Astrocyte of the spinal cord (primary cell): ENCODE measurements at regions not wholly inside any gene's neighbourhood (a gene's known extent, or its start where the extent isn't known, plus 50 kb on each side); places are given as distances from the start of the nearest gene placed in this dataset.
"Not testable (repeated sequence)": the region's sequence is repeated elsewhere in the genome, so short reads cannot be mapped to it uniquely, and the experiment has no call there.

Experiments
- DNase-seq: peaks from one replicate; pipeline ENCODE4 v3.0.0; 2011; ENCODE audit warnings: low read depth, low spot score
- H3K4me3 ChIP-seq: 2 replicates; pipeline ENCODE4 v1.5.1; 2011; ENCODE audit warnings: low read depth, mild to moderate bottlenecking, low read length, moderate library complexity
- in situ Hi-C: cut with HindIII; loops from 2 replicates; pipeline ENCODE4 v1.10.0; 2017; ENCODE audit warnings: low sequenced_read_pairs
- TF ChIP-seq, protein P1 (sequence below): IDR thresholded peaks from 2 replicates; pipeline ENCODE4 v1.5.1; 2012; ENCODE audit warnings: low read depth, mild to moderate bottlenecking, low read length, inconsistent platforms

DNA sequence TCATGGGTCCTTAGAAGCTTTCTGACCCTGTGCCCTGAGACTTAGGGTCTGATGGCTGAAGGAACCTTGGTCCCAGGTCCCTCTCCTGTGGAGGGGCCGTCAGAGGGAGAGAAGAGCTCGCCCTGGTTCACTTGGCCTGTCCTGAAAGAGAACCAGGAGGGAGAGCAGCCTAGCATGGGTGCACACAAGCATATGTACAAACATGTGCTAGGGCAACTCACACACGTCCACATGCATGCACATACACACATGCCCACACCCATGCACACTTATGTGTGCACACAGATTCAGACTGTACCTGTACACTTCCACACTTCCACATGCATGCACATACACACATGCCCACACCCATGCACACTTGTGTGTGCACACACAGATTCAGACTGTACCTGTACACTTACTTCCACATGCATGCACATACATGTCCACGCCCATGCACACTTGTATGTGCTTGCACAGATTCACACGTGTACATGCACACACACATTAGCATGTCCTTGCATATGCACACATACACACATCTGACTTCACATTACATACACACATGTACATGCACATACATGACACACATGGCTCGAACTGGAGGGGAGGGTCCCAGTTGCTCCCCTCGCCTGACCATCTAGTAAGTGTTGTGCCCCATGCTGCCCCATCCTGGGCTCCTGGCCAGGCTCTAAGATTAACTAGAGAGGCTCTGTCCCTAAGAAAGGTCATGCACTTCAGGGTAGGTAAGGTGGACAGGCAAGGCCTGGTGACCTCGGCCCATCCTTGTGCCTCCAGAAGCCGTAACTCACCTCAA, 122.0 kb downstream of the METRNL start:
- TF ChIP-seq, protein P1, sequence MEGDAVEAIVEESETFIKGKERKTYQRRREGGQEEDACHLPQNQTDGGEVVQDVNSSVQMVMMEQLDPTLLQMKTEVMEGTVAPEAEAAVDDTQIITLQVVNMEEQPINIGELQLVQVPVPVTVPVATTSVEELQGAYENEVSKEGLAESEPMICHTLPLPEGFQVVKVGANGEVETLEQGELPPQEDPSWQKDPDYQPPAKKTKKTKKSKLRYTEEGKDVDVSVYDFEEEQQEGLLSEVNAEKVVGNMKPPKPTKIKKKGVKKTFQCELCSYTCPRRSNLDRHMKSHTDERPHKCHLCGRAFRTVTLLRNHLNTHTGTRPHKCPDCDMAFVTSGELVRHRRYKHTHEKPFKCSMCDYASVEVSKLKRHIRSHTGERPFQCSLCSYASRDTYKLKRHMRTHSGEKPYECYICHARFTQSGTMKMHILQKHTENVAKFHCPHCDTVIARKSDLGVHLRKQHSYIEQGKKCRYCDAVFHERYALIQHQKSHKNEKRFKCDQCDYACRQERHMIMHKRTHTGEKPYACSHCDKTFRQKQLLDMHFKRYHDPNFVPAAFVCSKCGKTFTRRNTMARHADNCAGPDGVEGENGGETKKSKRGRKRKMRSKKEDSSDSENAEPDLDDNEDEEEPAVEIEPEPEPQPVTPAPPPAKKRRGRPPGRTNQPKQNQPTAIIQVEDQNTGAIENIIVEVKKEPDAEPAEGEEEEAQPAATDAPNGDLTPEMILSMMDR, result no peak
- no peak overlapping the region for H3K4me3 ChIP-seq
- DNase-seq, result no peak
- in situ Hi-C loops, result no loop called here

DNA sequence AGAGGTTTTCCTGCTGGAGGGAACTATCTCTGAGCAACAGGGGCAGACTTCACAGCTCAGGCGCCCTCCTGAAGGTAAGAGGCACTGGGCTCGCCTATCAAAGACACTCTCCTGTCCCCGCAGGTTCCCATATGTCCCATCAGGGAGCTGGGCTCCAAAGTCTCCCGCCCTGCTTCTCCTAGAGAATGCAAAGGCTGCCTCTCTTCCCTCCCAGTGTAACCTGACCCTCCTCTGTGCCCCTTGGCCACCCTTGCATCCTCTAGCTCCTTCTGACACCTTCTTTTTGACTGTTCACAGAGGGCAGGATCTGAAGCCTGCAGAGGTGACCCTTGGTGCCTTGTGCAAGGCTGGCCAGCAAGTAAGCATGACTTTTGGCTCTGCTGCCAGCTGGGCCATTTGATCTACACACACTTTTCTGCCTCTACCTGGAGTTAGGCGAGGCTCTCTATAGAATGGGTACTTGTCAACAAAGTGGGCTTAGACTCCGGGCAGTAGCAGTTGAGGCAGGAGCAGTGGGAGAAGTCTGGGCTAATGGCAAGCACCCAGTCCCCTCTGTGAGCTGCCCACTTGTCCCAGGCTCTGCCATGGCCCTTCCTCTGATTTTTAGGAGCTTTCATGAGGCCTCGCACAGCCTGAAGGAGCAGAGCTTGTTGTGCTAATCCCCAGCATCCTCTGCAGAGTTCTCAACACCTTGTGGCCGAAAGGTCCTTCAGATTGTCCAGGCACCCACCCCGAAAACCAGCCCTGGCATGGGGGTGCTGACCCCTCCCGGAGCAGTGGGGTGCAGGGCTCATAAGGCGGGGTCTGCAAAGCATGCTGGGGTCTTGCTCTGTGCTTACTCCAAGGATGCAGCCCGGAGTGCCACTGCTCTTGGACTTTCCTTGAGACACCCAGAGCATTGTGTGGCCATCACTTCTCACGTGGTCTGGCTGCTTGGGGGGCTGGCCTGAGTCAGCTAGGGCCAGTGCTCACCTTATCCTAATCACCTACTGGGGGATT, 122.9 kb downstream of the METRNL start:
- TF ChIP-seq, protein P1, result no peak
- H3K4me3 ChIP-seq, result no peak overlapping the region
- DNase-seq, result no peak
- in situ Hi-C loops, result no loop called here

DNA sequence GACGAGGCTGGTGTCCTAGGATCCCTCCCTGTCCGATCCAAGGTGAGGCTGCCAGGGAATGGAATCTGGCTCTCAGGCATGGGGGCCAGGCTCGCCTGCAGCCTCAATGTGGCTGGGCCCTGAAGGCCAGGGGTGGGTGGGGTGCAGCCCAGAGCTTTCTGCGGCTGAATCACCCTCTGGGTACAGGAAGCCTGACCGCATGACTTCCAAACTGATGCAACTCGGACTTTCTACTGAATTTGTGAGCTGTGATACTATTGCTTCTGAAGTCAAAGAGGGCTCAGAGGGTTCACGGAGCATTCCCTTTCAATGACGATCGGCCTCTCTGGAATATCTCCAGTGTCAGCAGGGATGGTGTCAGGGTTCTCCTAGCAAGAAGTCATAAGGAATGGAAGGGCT, 123.7 kb downstream of the METRNL start:
- DNase-seq, result peak; percentile 89
- TF ChIP-seq, protein P1, result no peak
- in situ Hi-C loops, result no loop called here
- H3K4me3 ChIP-seq, result no peak overlapping the region

DNA sequence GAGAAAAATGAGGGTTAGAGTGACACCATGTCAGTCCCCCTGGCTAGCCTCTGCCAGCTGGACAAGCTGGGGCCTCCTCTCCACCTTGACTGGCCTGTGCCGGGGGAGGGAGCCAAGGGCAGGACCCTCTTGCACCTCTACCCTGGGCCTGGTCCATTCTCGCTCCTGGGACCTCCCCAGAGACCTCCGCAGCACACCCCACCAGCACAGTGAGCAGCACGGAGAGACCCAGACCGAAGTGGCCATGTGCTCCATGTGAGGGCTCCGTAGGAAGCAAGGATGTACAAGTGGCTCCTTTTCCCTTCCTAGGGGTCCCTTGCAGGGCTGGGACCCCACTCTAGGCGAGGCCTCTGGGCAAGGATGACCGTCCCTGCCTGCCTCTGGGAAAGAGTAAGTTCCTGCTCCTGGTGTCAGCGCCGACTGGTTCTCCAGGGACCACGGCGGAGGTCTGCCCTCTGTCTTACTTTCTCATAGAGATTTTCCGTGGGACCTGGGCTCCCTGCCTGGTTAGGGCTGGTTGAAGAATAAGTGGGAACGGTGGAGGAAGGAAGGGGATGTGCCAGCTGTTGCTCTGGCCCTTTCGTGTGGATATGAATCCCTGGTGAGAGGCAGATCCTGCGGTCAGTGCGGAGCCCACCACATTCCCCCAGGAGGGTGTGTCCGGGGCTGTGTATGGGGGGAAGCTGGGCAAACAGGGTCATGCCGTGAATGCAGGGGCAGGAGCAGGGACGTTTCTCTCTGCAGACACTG, 124.2 kb downstream of the METRNL start:
- TF ChIP-seq, protein P1, result no peak
- in situ Hi-C loops, result no loop called here
- no peak for DNase-seq
- no peak overlapping the region for H3K4me3 ChIP-seq

DNA sequence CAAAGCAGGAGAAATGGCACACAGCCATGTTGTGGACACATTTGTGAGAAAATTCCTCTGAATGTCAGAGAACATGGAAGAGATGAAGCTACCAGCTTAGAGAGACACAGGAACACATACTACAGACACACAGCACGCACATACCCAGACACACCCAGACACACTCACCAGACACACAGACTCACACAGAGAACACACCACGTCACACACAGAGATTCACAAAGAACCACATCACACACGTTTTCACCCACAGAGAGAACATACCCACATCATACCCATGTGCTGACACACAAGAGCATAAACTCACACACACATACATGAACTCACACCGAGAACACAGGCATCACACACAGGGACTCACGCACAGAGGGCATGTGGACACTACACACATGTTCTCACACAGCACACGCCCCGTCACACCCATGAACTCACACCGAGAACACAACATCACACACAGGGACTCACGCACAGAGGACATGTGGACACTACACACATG, 124.9 kb downstream of the METRNL start:
- H3K4me3 ChIP-seq, result no peak overlapping the region
- DNase-seq, result no peak
- TF ChIP-seq, protein P1, result no peak
- in situ Hi-C loops, result no loop called here

DNA sequence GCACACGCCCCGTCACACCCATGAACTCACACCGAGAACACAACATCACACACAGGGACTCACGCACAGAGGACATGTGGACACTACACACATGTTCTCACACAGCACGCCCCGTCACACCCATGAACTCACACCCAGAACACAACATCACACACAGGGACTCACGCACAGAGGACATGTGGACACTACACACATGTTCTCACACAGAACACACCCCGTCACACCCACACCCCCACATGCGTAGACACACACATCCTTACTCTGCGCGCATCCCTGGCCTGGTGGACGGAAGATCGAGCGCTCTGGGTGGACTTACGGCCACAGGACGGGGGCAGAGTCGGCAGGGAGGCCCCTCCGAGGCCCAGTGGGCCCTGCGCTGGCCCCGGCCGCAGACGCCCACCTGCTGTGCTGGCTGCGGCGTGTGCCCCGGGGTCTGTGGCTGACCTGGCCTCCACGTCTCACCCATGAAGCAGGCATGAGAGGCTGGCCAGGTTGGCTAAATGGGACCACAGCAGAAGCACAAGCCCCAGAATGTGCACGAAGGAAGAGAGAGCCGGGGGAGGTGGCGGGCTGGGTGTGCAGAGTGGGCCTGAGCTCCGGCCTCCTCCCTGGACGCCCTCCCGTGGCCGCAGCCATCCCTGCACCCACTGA, 125.5 kb downstream of the METRNL start:
- DNase-seq, in situ Hi-C loops, H3K4me3 ChIP-seq: not testable (repeated sequence)
